ENCODE measurements at regions not wholly inside any gene's neighbourhood (a gene's known extent, or its start where the extent isn't known, plus 50 kb on each side); places are given as distances from the start of the nearest gene placed in this dataset.

GRCh38 chr14:27587103-27587502 is 989.3 kb upstream of the NOVA1 start:
- no peak for DNase-seq
- Histone ChIP-seq H3K4me3 (ENCODE audit: control insufficient read depth in 1 of 7, extremely low read depth in 1 of 7, insufficient read depth in 4 of 7, low read depth in 2 of 7, low read length in 6 of 7) (no peak overlapping the region), H3K27me3 (replicated peaks in 2 of 5; ENCODE audit: control insufficient read depth in 4 of 5, insufficient read depth in 5 of 5, low read length in 4 of 5) (no peaks in the 10 kb centered on the region), H3K4me1 (ENCODE audit: control extremely low read depth in 1 of 4, control insufficient read depth in 4 of 4, insufficient read depth in 4 of 4, low read length in 3 of 4) (no peaks in the 10 kb centered on the region), H3K36me3 (ENCODE audit: control insufficient read depth in 4 of 4, insufficient read depth in 4 of 4, low read length in 3 of 4) (no peaks in the 10 kb centered on the region), H3K9me3 (ENCODE audit: control extremely low read depth in 1 of 5, control insufficient read depth in 4 of 5, insufficient read depth in 2 of 5, low read depth in 1 of 5, low read length in 4 of 5) (no peaks in the 10 kb centered on the region), H3K27ac (ENCODE audit: insufficient read depth in 1 of 2, low read depth in 1 of 2, low read length in 2 of 2, poor library complexity in 1 of 2, severe bottlenecking in 2 of 2) (no peak overlapping the region)
- POLR2A ChIA-PET = no interaction called here
- no CpG with 5 or more reads among the region's 3 CpGs for WGBS (ENCODE audit: insufficient coverage)
- CTCF ChIA-PET = no interaction called here

GRCh38 chr14:27605282-27605681 is 1007.4 kb upstream of the NOVA1 start:
- Histone ChIP-seq H3K4me1 (ENCODE audit: control extremely low read depth in 1 of 4, control insufficient read depth in 4 of 4, insufficient read depth in 4 of 4, low read length in 3 of 4) (no peaks in the 10 kb centered on the region), H3K27ac (ENCODE audit: insufficient read depth in 1 of 2, low read depth in 1 of 2, low read length in 2 of 2, poor library complexity in 1 of 2, severe bottlenecking in 2 of 2) (no peak overlapping the region), H3K4me3 (ENCODE audit: control insufficient read depth in 1 of 7, extremely low read depth in 1 of 7, insufficient read depth in 4 of 7, low read depth in 2 of 7, low read length in 6 of 7) (no peak overlapping the region), H3K36me3 (ENCODE audit: control insufficient read depth in 4 of 4, insufficient read depth in 4 of 4, low read length in 3 of 4) (no peaks in the 10 kb centered on the region), H3K27me3 (replicated peaks in 2 of 5; ENCODE audit: control insufficient read depth in 4 of 5, insufficient read depth in 5 of 5, low read length in 4 of 5) (no peaks in the 10 kb centered on the region), H3K9me3 (ENCODE audit: control extremely low read depth in 1 of 5, control insufficient read depth in 4 of 5, insufficient read depth in 2 of 5, low read depth in 1 of 5, low read length in 4 of 5) (no peaks in the 10 kb centered on the region)
- WGBS (ENCODE audit: insufficient coverage) = 67% methylated on average over 2 of the region's 3 CpGs
- CTCF ChIA-PET = no interaction called here
- DNase-seq = no peak
- POLR2A ChIA-PET = no interaction called here

GRCh38 chr14:27608377-27608776 is 1010.5 kb upstream of the NOVA1 start:
- no peak overlapping the region for H3K27ac ChIP-seq (ENCODE audit: insufficient read depth in 1 of 2, low read depth in 1 of 2, low read length in 2 of 2, poor library complexity in 1 of 2, severe bottlenecking in 2 of 2)
- POLR2A ChIA-PET = no interaction called here
- DNase-seq = no peak
- H3K27me3 ChIP-seq (replicated peaks in 2 of 5; ENCODE audit: control insufficient read depth in 4 of 5, insufficient read depth in 5 of 5, low read length in 4 of 5) = no peaks in the 10 kb centered on the region
- H3K36me3 ChIP-seq (ENCODE audit: control insufficient read depth in 4 of 4, insufficient read depth in 4 of 4, low read length in 3 of 4) = no peaks in the 10 kb centered on the region
- H3K4me3 ChIP-seq (ENCODE audit: control insufficient read depth in 1 of 7, extremely low read depth in 1 of 7, insufficient read depth in 4 of 7, low read depth in 2 of 7, low read length in 6 of 7) = no peak overlapping the region
- H3K4me1 ChIP-seq (ENCODE audit: control extremely low read depth in 1 of 4, control insufficient read depth in 4 of 4, insufficient read depth in 4 of 4, low read length in 3 of 4) = no peaks in the 10 kb centered on the region
- CTCF ChIA-PET = no interaction called here
- H3K9me3 ChIP-seq (ENCODE audit: control extremely low read depth in 1 of 5, control insufficient read depth in 4 of 5, insufficient read depth in 2 of 5, low read depth in 1 of 5, low read length in 4 of 5) = no peaks in the 10 kb centered on the region
- WGBS (ENCODE audit: insufficient coverage) = 100% methylated on average over 1 of the region's 3 CpGs

GRCh38 chr14:27612121-27612520 is 1014.3 kb upstream of the NOVA1 start:
- no peak for DNase-seq
- Histone ChIP-seq H3K9me3 (ENCODE audit: control extremely low read depth in 1 of 5, control insufficient read depth in 4 of 5, insufficient read depth in 2 of 5, low read depth in 1 of 5, low read length in 4 of 5) (no peaks in the 10 kb centered on the region), H3K36me3 (ENCODE audit: control insufficient read depth in 4 of 4, insufficient read depth in 4 of 4, low read length in 3 of 4) (no peaks in the 10 kb centered on the region), H3K27me3 (replicated peaks in 2 of 5; ENCODE audit: control insufficient read depth in 4 of 5, insufficient read depth in 5 of 5, low read length in 4 of 5) (no peaks in the 10 kb centered on the region), H3K27ac (ENCODE audit: insufficient read depth in 1 of 2, low read depth in 1 of 2, low read length in 2 of 2, poor library complexity in 1 of 2, severe bottlenecking in 2 of 2) (no peak overlapping the region), H3K4me3 (ENCODE audit: control insufficient read depth in 1 of 7, extremely low read depth in 1 of 7, insufficient read depth in 4 of 7, low read depth in 2 of 7, low read length in 6 of 7) (no peak overlapping the region), H3K4me1 (ENCODE audit: control extremely low read depth in 1 of 4, control insufficient read depth in 4 of 4, insufficient read depth in 4 of 4, low read length in 3 of 4) (no peaks in the 10 kb centered on the region)
- POLR2A ChIA-PET = no interaction called here
- CTCF ChIA-PET = no interaction called here
- 97% methylated on average over 4 of the region's 6 CpGs for WGBS (ENCODE audit: insufficient coverage)

- H3K4me1 ChIP-seq (ENCODE audit: control extremely low read depth in 1 of 4, control insufficient read depth in 4 of 4, insufficient read depth in 4 of 4, low read length in 3 of 4) = no peaks in the 10 kb centered on the region
- H3K4me3 ChIP-seq (ENCODE audit: control insufficient read depth in 1 of 7, extremely low read depth in 1 of 7, insufficient read depth in 4 of 7, low read depth in 2 of 7, low read length in 6 of 7) = no peak overlapping the region
- DNase-seq = no peak
- ChIA-PET POLR2A (no interaction called here), CTCF (no interaction called here)
- WGBS (ENCODE audit: insufficient coverage) = no CpG with 5 or more reads among the region's 2 CpGs
- H3K27ac ChIP-seq (ENCODE audit: insufficient read depth in 1 of 2, low read depth in 1 of 2, low read length in 2 of 2, poor library complexity in 1 of 2, severe bottlenecking in 2 of 2) = no peak overlapping the region
- no peaks in the 10 kb centered on the region for H3K27me3 ChIP-seq (replicated peaks in 2 of 5; ENCODE audit: control insufficient read depth in 4 of 5, insufficient read depth in 5 of 5, low read length in 4 of 5)
- no peaks in the 10 kb centered on the region for H3K36me3 ChIP-seq (ENCODE audit: control insufficient read depth in 4 of 4, insufficient read depth in 4 of 4, low read length in 3 of 4)
- no peaks in the 10 kb centered on the region for H3K9me3 ChIP-seq (ENCODE audit: control extremely low read depth in 1 of 5, control insufficient read depth in 4 of 5, insufficient read depth in 2 of 5, low read depth in 1 of 5, low read length in 4 of 5)
Observed at GRCh38 chr14:27613102-27613501, 1015.3 kb upstream of the NOVA1 start.

- Histone ChIP-seq H3K4me3 (ENCODE audit: control insufficient read depth in 1 of 7, extremely low read depth in 1 of 7, insufficient read depth in 4 of 7, low read depth in 2 of 7, low read length in 6 of 7) (no peak overlapping the region), H3K36me3 (ENCODE audit: control insufficient read depth in 4 of 4, insufficient read depth in 4 of 4, low read length in 3 of 4) (no peaks in the 10 kb centered on the region), H3K27ac (ENCODE audit: insufficient read depth in 1 of 2, low read depth in 1 of 2, low read length in 2 of 2, poor library complexity in 1 of 2, severe bottlenecking in 2 of 2) (no peak overlapping the region), H3K27me3 (replicated peaks in 2 of 5; ENCODE audit: control insufficient read depth in 4 of 5, insufficient read depth in 5 of 5, low read length in 4 of 5) (no peaks in the 10 kb centered on the region), H3K9me3 (ENCODE audit: control extremely low read depth in 1 of 5, control insufficient read depth in 4 of 5, insufficient read depth in 2 of 5, low read depth in 1 of 5, low read length in 4 of 5) (peaks cover 0 to 12% (median 2%) of the 10 kb centered on the region in 5 experiments), H3K4me1 (ENCODE audit: control extremely low read depth in 1 of 4, control insufficient read depth in 4 of 4, insufficient read depth in 4 of 4, low read length in 3 of 4) (no peaks in the 10 kb centered on the region)
- no peak for DNase-seq
- ChIA-PET CTCF (no interaction called here), POLR2A (no interaction called here)
- 100% methylated on average over 1 of the region's 1 CpG for WGBS (ENCODE audit: insufficient coverage)
Observed at GRCh38 chr14:27623782-27624181, 1025.9 kb upstream of the NOVA1 start.

GRCh38 chr14:27634056-27634970 is 1036.5 kb upstream of the NOVA1 start:
- POLR2A ChIA-PET = no interaction called here
- no peaks in the 10 kb centered on the region for H3K36me3 ChIP-seq (ENCODE audit: control insufficient read depth in 4 of 4, insufficient read depth in 4 of 4, low read length in 3 of 4)
- H3K27ac ChIP-seq (ENCODE audit: insufficient read depth in 1 of 2, low read depth in 1 of 2, low read length in 2 of 2, poor library complexity in 1 of 2, severe bottlenecking in 2 of 2) = no peak overlapping the region
- WGBS (ENCODE audit: insufficient coverage) = 95% methylated on average over 12 of the region's 15 CpGs
- H3K27me3 ChIP-seq (replicated peaks in 2 of 5; ENCODE audit: control insufficient read depth in 4 of 5, insufficient read depth in 5 of 5, low read length in 4 of 5) = no peaks in the 10 kb centered on the region
- CTCF ChIA-PET = interaction anchor here (0.6 kb wide), 1 partner anchor 9 kb away, joined by 3 read pairs; no protein-coding TSS in a partner anchor
- H3K4me1 ChIP-seq (ENCODE audit: control extremely low read depth in 1 of 4, control insufficient read depth in 4 of 4, insufficient read depth in 4 of 4, low read length in 3 of 4) = no peaks in the 10 kb centered on the region
- DNase-seq = no peak
- H3K9me3 ChIP-seq (ENCODE audit: control extremely low read depth in 1 of 5, control insufficient read depth in 4 of 5, insufficient read depth in 2 of 5, low read depth in 1 of 5, low read length in 4 of 5) = peaks cover 0 to 1% (median 0%) of the 10 kb centered on the region in 5 experiments
- no peak overlapping the region for H3K4me3 ChIP-seq (ENCODE audit: control insufficient read depth in 1 of 7, extremely low read depth in 1 of 7, insufficient read depth in 4 of 7, low read depth in 2 of 7, low read length in 6 of 7)
